H9 (cell line): ENCODE measurements at regions not wholly inside any gene's neighbourhood (a gene's known extent, or its start where the extent isn't known, plus 50 kb on each side); places are given as distances from the start of the nearest gene placed in this dataset.

ENCODE experiments used
- DNase-seq: peaks from one replicate; pipeline ENCODE4 v3.0.0-alpha.2; 2017
- H2AFZ ChIP-seq: one replicate; pipeline ENCODE4 v1.6.1; 2013; ENCODE audit warnings: mild to moderate bottlenecking, low read length, control low read depth, moderate library complexity
- H2AK5ac ChIP-seq: 2 replicates; pipeline ENCODE4 v1.6.1; 2013; ENCODE audit warnings: low read length, control low read depth, mixed read lengths; ENCODE audit not compliant: insufficient read length
- H2BK120ac ChIP-seq: one replicate; pipeline ENCODE4 v1.6.1; 2013; ENCODE audit warnings: low read depth, mild to moderate bottlenecking, low read length, control low read depth, inconsistent platforms; ENCODE audit not compliant: poor library complexity, severe bottlenecking
- H2BK12ac ChIP-seq: 2 replicates; pipeline ENCODE4 v1.6.1; 2013; ENCODE audit warnings: low read length, control low read depth, mixed read lengths, low read depth; ENCODE audit not compliant: insufficient read length
- H2BK15ac ChIP-seq: 2 replicates; pipeline ENCODE4 v1.6.1; 2013; ENCODE audit warnings: low read depth, low read length, control low read depth
- H2BK20ac ChIP-seq: one replicate; pipeline ENCODE4 v1.6.1; 2013; ENCODE audit warnings: low read depth, mild to moderate bottlenecking, low read length, control low read depth, inconsistent platforms; ENCODE audit not compliant: poor library complexity, severe bottlenecking
- H2BK5ac ChIP-seq: 2 replicates; pipeline ENCODE4 v1.6.1; 2013; ENCODE audit warnings: low read length, control low read depth, mixed read lengths; ENCODE audit not compliant: insufficient read length
- H3K14ac ChIP-seq: 2 replicates; pipeline ENCODE4 v1.6.1; 2013; ENCODE audit warnings: low read length, control low read depth; ENCODE audit not compliant: insufficient read depth
- H3K18ac ChIP-seq: 2 replicates; pipeline ENCODE4 v1.6.1; 2013; ENCODE audit warnings: low read depth, mild to moderate bottlenecking, mixed read lengths, low read length, control low read depth; ENCODE audit not compliant: insufficient read length
- H3K23ac ChIP-seq: 2 replicates; pipeline ENCODE4 v1.6.1; 2013; ENCODE audit warnings: low read length, control low read depth, mixed read lengths, low read depth; ENCODE audit not compliant: insufficient read length
- H3K23me2 ChIP-seq: 2 replicates; pipeline ENCODE4 v1.6.1; 2013; ENCODE audit warnings: low read depth, mild to moderate bottlenecking, mixed read lengths, low read length, control low read depth; ENCODE audit not compliant: insufficient read length, poor library complexity, severe bottlenecking
- H3K27ac ChIP-seq: 2 replicates; pipeline ENCODE4 v1.5.1; 2013; ENCODE audit warnings: low read length, control low read depth, mixed read lengths, low read depth; ENCODE audit not compliant: insufficient read length
- H3K27me3 ChIP-seq: 2 replicates; pipeline ENCODE4 v1.6.1; 2013; ENCODE audit warnings: low read length, control low read depth, inconsistent platforms; ENCODE audit not compliant: insufficient read depth
- H3K4ac ChIP-seq: 2 replicates; pipeline ENCODE4 v1.6.1; 2013; ENCODE audit warnings: low read depth, mild to moderate bottlenecking, control low read depth, inconsistent platforms, low read length, moderate library complexity
- H3K4me1 ChIP-seq: 2 replicates; pipeline ENCODE4 v1.6.1; 2013; ENCODE audit warnings: low read length, control low read depth, inconsistent platforms; ENCODE audit not compliant: insufficient read depth
- H3K4me2 ChIP-seq: 2 replicates; pipeline ENCODE4 v1.6.1; 2013; ENCODE audit warnings: low read length, control low read depth, mixed read lengths; ENCODE audit not compliant: insufficient read length, insufficient read depth
- H3K56ac ChIP-seq: 2 replicates; pipeline ENCODE4 v1.6.1; 2013; ENCODE audit warnings: low read depth, mild to moderate bottlenecking, mixed read lengths, low read length, control low read depth; ENCODE audit not compliant: insufficient read length
- H3K79me1 ChIP-seq: 2 replicates; pipeline ENCODE4 v1.6.1; 2013; ENCODE audit warnings: low read depth, mild to moderate bottlenecking, moderate library complexity, low read length, control low read depth, inconsistent platforms; ENCODE audit not compliant: insufficient read depth, poor library complexity, severe bottlenecking
- H3K79me2 ChIP-seq: 2 replicates; pipeline ENCODE4 v1.6.1; 2013; ENCODE audit warnings: low read length, control low read depth, inconsistent platforms; ENCODE audit not compliant: insufficient read depth
- H3K9ac ChIP-seq: 2 replicates; pipeline ENCODE4 v1.6.1; 2013; ENCODE audit warnings: low read length, control low read depth, mixed read lengths; ENCODE audit not compliant: insufficient read length; ENCODE audit errors: extremely low read depth
- H3K9me3 ChIP-seq: one replicate; pipeline ENCODE4 v1.6.1; 2013; ENCODE audit warnings: low read depth, low read length, inconsistent platforms; ENCODE audit not compliant: control insufficient read depth
- H3T11ph ChIP-seq: one replicate; pipeline ENCODE4 v1.6.1; 2013; ENCODE audit warnings: mild to moderate bottlenecking, low read length, control low read depth, inconsistent platforms
- H4K20me1 ChIP-seq: one replicate; pipeline ENCODE4 v1.6.1; 2013; ENCODE audit not compliant: control insufficient read depth, insufficient read length, insufficient read depth
- H4K5ac ChIP-seq: 2 replicates; pipeline ENCODE4 v1.6.1; 2013; ENCODE audit warnings: low read depth, mild to moderate bottlenecking, mixed read lengths, low read length, control low read depth; ENCODE audit not compliant: insufficient read length
- H4K8ac ChIP-seq: replicated peaks from 2 replicates; pipeline ENCODE4 v1.6.1; 2013; ENCODE audit warnings: low read length, control low read depth, mixed read lengths, low read depth; ENCODE audit not compliant: insufficient read length
- H4K91ac ChIP-seq: 2 replicates; pipeline ENCODE4 v1.6.1; 2013; ENCODE audit warnings: low read depth, mild to moderate bottlenecking, moderate library complexity, mixed read lengths, low read length, control low read depth; ENCODE audit not compliant: insufficient read length
- H3K27ac Mint-ChIP-seq, 3 experiments: 2 replicates in 2 of 3; 3 replicates in 1 of 3; pipeline ENCODE4 v1.8.0; 2020 to 2021; ENCODE audit warnings: mixed read lengths in 3 of 3, mild to moderate bottlenecking in 1 of 3, moderate library complexity in 1 of 3
- H3K27me3 Mint-ChIP-seq: 2 replicates; pipeline ENCODE4 v1.8.0; 2021; ENCODE audit warnings: low read depth, mild to moderate bottlenecking, moderate library complexity, mixed read lengths
- H3K36me3 Mint-ChIP-seq, 3 experiments: 2 replicates in 2 of 3; 3 replicates in 1 of 3; pipeline ENCODE4 v1.8.0; 2020 to 2021; ENCODE audit warnings: low read depth in 3 of 3, mixed read lengths in 3 of 3; ENCODE audit not compliant: insufficient read depth in 1 of 3
- H3K4me1 Mint-ChIP-seq, 2 experiments: 2 replicates each; pipeline ENCODE4 v1.8.0; 2020; ENCODE audit warnings: mixed read lengths in 2 of 2
- H3K4me3 Mint-ChIP-seq, 2 experiments: 2 replicates in 1 of 2; 3 replicates in 1 of 2; pipeline ENCODE4 v1.8.0; 2020 to 2021; ENCODE audit warnings: mild to moderate bottlenecking in 2 of 2, mixed read lengths in 2 of 2, moderate library complexity in 1 of 2
- H3K9me3 Mint-ChIP-seq, 2 experiments: 2 replicates in 1 of 2; 3 replicates in 1 of 2; pipeline ENCODE4 v1.8.0; 2020; ENCODE audit warnings: mild to moderate bottlenecking in 2 of 2, mixed read lengths in 2 of 2, moderate library complexity in 1 of 2
- CTCF ChIP-seq: fragments of 200-600 bp; sonication (generic); conservative IDR thresholded peaks from 3 replicates; pipeline ENCODE4 v1.8.0; 2021; ENCODE audit warnings: antibody characterized with exemption, mild to moderate bottlenecking
- WGBS: extraction: QIAGEN DNeasy Blood & Tissue Kit; methylation state at CpG from one replicate; pipeline ENCODE4 v1.1.7; 2013; ENCODE audit warnings: missing lambda C conversion rate, low lambda C conversion rate, mixed read lengths; ENCODE audit not compliant: insufficient read length; ENCODE audit errors: extremely low coverage; 5-methylcytosine and 5-hydroxymethylcytosine counted together

GRCh38 chr18:2431806-2432205 lies 139.5 kb downstream of the METTL4 start:
- Histone ChIP-seq H4K91ac (no peak overlapping the region), H3K9ac (no peak overlapping the region), H2AK5ac (no peak overlapping the region), H3K27ac (no peak overlapping the region), H3K23me2 (no peaks in the 10 kb centered on the region), H3K79me2 (no peaks in the 10 kb centered on the region), H2BK15ac (no peak overlapping the region), H3K4me2 (no peak overlapping the region), H3K14ac (no peak overlapping the region), H3T11ph (no peak overlapping the region), H4K20me1 (no peaks in the 10 kb centered on the region), H3K27me3 (no peaks in the 10 kb centered on the region), H2AFZ (no peak overlapping the region), H3K23ac (no peak overlapping the region), H3K4me1 (no peaks in the 10 kb centered on the region), H3K4ac (no peak overlapping the region), H2BK120ac (no peak overlapping the region), H3K56ac (no peak overlapping the region), H4K5ac (no peak overlapping the region), H3K79me1 (no peaks in the 10 kb centered on the region), H2BK5ac (no peak overlapping the region), H2BK12ac (no peak overlapping the region), H3K18ac (no peak overlapping the region), H2BK20ac (no peak overlapping the region), H3K9me3 (no peaks in the 10 kb centered on the region), H4K8ac (no peak overlapping the region)
- TF ChIP-seq CTCF = no peak
- 0 out of 7 replicates have a peak, but pooled peaks cover 0 to 4% (median 0%) of the 10 kb centered on the region in 3 experiments for H3K36me3 Mint-ChIP-seq
- H3K27me3 Mint-ChIP-seq = peaks cover 1% of the 10 kb centered on the region; the same call in 1 of the 2 replicates
- H3K27ac Mint-ChIP-seq = no peak overlapping the region
- H3K4me1 Mint-ChIP-seq = no peaks in the 10 kb centered on the region
- peaks cover 5 to 6% of the 10 kb centered on the region in 2 experiments; a peak in 2 of 5 replicates for H3K9me3 Mint-ChIP-seq
- no CpG with 5 or more reads among the region's 2 CpGs for WGBS
- DNase-seq = no peak
- H3K4me3 Mint-ChIP-seq = no peak overlapping the region
